CD4-positive, alpha-beta T cell treated with Interferon gamma for 1 hour (primary cell): ENCODE measurements at regions not wholly inside any gene's neighbourhood (a gene's known extent, or its start where the extent isn't known, plus 50 kb on each side); places are given as distances from the start of the nearest gene placed in this dataset.
"Not testable (repeated sequence)": the region's sequence is repeated elsewhere in the genome, so short reads cannot be mapped to it uniquely, and the experiment has no call there.

Experiments used
- DNase-seq: peaks from one replicate; pipeline ENCODE4 v3.0.0-alpha.2; 2020

DNA sequence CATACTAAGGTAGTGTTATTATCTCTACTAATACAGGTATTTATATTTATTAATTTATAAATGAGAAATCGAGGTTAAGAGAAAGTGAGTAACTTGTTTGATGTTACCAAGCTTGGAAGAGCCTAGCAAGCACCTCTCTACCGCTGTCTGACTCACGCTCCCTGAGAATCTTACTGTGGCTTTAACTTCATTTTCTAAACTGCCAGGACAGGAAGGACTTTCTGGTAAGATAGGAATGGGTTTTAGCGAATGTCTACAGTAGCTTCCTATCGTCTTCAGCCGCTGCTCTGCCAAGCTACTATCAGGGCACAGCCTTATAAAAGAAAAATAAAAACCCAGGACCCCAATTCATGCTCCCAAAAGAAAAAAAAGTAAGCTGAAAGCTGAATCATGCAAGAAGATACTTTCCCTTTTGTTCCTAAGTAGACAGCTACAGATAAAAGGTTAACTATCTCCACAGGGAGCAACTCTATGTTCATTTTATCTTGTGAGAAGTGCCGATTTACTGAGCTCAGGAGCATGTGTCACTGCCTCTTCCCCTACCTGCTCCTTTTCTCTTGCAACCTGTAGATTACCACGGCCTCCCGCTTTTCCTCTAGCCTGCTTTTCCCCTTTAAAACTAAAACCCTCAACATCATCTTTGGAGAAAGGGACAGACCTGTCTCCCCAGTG lies 60.2 kb downstream of the THNSL1 start:
- DNase-seq = no peak

DNA sequence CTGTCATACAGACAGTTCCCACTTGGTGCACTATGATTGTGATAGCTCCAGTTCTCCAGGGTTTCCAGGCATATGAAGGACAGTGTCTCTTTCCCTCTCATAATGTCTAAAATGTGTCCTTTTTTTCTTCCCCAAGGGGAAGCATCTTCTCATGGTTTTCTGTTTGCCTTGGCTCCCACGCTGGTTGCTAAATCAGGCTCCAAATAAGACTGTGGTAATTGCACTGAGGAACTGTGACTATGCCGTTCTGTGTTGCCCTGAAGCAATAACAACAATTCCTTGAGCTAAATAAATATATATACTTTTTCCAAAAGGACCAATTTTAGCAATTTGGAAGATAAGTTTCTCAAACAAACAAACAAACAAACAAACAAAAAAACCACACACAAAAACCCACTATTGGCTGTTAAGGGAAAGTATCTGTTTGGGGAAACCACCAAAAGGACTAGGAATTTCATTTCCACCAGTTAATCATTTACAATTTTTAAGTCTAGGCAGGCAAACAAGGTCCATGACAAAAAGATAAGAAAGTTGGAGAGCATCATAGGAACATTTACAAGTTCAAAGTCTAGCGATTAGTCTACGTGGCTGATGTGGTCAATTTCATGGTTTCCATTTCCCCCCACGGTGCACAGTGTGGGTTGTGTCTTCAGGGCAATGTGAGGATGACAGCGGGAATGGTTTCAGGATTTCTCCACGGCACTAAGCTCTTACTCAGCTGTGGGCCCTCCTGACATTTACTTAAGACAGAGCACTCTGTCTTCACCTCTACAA lies 62.4 kb downstream of the THNSL1 start:
- DNase-seq = no peak

DNA sequence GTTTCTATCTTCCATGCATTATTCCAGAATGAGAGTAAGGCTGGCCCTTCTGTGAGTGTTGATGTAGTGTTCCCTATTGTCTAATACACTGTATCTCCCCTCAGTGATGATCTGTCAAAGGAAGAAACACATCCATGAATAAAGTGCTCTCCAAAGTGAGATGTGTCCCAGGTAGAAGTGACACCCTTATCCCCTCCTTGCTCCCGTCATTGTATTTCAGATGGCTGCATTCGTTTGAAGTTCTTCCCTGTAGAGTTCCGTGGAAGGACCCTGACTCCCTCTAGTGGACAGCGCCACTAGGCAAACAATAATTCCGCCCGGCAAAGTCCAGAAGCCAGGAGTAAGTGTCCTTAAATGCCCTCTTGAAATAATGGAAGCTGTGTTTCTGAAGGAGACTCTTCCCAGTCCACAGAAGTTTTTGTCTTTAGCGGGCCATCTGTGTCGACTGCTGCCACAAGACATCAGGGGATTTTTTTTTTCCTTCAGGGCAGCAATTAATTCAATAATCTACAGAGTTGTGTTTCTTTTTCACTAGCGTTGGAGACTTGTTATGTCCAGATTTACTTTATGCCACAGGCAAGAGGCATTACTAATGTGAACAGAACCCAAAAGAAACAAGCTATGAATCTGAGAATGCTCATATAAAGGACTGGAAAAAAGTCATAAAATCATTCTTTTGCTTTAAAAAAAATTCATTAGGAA lies 64.6 kb downstream of the THNSL1 start:
- DNase-seq = peak; percentile 30

DNA sequence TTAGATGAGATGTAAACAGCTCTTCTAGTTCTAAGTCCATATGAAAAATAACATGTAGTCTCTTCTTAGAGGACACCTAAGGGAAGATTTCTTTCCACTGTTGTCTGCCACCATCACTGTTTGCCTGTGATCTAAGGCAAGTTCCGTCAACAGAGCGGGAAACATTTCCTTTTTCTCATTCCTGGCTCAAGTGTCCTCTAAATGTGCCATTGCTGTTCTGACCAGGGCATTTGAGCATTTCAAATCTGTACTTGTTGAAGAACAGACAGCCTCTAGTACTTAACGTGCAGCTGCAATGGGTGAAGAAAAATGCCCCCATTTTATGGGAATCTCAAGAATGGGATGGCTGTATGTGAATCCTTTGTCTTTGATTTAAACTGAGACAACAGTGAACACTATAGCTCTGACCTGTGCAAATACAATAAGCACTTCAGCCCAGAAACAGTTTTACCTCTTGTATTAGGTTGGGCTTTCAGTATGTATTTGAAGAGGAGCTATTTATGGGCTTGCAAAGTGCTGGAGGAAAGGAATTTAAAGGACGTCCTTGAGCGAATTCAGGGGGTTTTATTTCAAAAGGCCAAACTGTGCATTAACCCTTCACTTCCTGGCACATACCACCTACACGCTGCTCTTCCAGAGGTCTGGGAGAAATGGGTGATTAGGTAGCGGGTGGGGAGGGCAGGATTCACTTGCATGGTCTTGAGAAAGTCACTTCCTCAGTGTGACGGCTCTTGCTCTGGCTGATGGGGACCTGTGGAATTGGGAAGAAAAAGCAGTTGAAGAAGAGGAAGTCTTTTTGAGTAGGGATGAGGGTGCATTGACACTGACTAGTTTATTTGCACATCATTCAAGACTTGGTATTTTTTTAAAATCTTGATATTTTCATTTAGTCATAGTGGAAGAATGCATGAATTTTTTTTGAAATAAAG lies 66.1 kb downstream of the THNSL1 start:
- DNase-seq = no peak

DNA sequence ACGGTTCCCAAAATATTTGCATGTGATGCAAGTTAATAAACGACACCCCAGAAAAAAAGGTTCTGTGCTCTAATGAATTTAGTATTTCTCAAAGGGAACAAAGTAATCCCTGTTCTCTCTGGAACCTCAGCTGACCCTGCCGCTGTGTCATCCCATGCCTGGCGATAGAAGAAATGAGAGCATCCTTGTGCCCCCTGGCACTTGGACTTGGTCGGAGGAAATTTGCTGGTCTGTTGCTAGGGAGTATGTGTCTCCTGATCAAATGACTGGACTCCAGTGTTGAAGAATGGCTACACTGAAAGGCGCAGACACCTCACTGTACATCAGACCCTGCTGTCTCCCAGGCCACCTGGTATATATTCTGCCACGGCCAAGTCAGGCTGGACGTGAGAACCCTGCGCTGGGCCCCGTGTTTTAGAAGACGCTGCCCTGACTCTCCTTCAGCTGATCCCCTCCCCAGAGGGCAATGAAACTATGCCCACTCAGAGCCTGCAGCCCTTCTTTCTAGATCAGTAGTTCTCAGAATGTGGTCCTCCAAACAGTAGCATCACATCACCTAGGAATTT lies 67.2 kb downstream of the THNSL1 start:
- DNase-seq = no peak

DNA sequence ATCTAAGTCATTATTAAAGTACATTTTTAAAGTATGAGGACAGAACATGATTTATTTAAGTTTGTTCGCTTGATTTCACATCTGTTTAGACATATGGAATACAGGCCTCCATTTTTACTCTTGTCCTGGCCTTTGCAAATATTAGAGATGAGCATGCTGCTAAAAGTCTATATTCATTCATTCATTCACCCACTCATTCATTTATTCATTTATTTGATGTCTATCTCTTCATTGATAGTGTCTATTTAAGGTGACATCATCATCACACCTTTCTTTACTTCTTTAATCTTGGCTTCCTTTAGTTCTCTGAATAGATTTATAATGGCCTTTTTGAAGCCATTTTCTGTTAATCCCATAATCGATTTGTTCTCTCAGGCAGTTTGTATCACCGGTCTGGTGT lies 68.0 kb downstream of the THNSL1 start:
- no peak for DNase-seq

DNA sequence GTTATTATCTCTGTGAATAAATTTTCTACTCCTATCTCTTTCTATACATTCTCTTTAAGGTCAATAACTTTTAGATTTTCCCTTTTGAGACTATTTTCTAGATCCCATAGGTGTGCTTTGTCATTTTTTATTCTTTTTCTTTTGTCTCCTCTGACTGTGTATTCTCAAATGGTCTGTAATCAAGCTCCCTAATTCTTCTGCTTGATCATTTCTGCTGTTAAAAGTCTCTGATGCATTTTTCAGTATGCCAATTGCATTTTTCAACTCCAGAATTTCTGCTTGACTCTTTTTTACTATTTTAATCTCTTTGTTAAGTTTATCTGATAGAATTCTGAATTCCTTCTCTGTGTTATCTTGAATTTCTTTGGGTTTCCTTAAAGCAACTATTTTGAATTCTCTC lies 78.2 kb downstream of the THNSL1 start:
- no peak for DNase-seq

DNA sequence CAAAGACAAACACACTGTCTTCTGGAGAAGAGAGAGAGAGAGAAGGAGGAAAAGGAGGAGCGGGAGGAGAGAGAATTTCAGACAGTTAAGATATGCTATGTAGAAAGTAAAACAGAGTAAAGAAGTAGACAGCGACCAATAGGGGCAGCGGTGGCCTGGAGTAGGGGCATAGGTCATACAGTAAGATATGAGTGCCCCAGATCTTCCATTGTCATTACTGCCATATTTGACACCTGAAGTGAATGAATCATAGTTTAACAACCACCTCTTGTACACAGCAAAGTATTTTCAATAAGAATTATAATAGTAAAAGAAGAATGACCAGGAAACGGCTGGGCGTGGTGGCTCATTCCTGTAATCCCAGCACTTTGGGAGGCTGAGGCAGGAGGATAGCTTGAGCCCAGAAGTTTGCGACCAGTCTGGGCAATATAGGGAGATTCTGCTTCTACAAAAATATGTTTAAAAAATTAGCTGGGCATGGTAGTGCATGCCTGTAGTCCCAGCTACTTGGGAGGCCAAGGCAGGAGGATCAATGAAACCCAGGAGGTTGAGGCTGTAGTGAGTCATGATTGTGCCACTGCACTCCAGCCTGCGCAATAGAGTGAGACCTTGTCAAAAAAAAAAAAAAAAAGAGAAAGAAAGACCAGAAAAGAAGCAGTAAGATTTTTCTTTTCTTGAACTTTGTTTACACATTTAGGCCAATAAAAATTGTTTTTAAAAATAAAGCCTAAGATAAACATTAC lies 77.0 kb upstream of the GPR158 start:
- DNase-seq = no peak

DNA sequence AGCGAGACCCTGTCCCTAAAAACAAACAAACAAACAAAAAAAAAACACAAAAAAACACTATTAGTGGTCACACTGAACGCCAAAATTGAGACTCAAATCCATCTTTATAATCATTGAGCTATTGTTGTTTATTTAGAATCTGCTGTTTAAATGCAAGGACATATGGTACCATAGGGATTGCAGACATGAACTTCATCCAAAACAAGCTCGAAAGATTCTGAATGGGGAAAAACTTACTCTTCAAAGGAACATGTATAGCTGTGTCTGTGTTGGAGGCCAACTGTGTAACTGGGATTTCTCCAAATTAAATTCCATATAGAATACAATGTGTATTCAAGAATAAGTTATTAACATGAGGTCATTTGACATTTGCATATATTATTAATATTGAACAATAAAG lies 74.7 kb upstream of the GPR158 start:
- no peak for DNase-seq

DNA sequence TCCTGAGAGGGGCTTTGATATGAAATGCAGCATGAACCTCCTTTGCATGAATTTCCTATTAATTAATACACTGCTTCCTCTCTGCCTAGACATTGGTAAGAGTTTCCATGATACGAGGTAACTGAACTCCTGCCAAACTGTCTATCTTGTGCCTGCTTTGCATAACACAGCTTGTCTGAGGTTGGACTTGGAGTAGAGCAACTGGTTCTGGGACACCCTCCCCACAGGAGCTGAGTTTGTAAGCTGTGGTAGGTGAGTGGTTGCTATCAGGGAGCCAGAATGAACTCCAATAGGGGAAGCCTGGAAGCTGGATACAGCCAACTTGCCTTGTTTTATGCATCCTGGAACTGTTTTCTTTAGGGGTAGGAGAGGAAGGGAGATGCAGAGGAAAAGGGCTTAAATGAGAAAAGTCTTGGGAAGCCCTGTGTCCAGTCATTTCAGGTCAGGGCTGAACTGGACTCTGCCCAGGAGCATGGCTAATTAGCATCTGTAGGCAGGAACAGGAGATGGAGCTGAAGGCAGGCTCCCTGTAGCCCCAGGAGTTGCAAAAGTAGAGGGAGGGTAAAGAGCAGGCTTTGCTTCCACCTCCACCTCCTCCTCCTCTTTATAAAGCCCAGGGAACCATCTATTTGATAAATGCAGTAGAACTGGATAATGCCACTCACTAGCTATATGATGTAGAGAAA lies 73.2 kb upstream of the GPR158 start:
- no peak for DNase-seq

DNA sequence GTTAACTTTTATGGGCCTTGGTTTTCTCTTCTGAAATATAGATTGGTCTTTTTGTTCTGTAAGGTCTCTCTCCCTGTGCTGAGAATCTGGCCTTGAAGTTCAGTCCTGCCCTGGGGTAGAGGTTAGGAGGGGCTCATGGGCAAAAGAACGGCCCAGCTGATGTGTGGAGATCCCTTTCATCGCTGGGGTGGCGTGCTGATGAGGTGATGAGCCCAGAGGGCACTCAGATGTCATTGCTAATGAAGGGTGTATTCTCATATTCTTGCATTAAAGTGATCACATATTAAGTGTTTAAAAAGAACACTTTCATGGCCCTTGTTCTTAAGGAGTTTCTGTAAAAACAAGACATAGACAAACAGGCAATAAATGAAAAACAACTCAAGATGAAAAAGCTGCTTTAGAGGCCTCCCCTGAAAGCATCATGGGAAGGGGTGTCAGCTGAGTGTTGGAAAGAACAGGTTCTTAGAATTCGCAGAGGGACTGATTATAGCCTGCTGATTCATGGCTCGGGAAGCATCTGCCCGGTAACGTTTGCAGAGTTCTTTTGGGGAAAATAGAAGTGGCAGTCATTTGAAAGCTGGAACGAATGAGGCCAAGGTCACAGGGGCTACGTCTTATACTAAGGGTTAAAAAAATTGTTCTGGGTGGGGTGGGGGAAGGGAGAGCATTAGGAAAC lies 72.5 kb upstream of the GPR158 start:
- no peak for DNase-seq

DNA sequence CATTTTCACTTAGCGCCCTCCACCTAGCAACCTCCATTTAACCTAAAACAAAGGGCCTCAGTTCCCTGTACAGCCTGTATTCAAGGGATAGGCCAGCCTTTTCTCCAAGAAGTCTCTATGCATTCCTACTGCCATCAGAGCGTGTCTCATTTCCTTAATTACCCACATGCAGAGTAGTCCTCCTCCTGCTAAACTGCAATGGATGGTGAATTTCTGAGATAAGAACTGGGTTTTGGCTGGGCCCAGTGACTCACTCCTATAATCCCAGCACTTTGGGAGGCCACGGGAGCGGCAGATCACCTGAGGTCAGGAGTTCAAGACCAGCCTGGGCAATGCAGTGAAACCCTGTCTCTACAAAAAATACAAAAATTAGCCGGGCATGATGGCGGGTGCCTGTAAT lies 71.1 kb upstream of the GPR158 start:
- DNase-seq = no peak

DNA sequence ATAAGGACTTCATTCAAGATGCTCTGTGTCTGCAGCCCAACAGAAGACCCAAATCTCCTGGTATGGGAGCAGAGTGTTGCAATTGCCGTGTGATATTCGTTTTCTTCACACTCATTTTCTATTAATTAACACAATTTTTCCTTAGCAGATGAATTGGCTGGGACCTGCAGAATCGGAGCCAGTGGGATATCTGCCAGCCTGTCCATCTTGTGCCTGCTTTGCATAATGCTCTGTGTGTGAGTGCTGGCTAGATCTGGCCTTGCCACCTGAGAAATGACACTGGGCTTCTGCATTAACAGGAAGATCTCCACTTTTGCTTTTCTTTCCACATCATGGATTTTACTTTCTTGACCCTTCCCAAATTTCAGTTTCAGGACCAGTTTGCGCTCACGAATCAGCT lies 70.4 kb upstream of the GPR158 start:
- DNase-seq = no peak

DNA sequence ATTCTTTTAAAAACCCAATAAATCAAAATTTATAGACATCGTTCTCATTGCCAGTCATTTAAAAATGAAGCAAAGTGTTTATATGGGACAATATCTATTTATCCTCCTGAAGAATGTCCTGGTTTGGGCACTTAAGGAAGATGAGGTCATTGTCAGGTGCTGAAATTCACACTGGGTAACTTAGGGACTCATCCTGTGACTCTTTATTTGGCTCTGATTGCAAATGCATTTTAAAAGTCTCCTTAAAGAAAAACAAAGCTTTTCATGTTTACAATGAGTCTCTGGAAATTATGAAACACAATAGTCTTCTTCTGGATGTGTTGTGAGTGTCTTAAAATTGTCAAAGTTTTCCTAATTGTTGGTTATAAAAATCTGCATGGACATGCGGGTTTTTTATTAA lies 69.5 kb upstream of the GPR158 start:
- no peak for DNase-seq

DNA sequence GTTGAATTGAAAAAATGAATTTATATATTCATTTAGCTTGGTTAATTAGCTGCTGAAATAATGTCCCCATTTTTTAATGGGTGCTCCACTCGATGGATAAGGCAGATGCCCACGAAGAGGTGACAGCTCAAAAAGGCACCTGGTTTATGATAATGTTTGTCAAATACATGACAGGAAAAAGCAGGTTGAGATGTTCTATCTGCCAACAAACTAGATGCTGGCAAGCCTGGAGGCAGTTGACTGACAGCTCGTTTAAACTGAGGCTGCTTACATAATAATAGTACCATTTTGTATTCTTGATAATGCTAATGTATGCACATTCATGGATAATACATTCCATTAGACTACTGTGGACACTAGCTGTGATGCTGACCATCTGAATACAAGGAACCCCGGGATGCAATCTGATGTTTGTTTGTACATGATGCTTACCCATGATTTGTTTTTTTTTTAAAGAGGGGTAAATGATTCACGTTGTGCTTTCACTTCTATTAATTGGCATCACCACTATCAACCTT lies 69.0 kb upstream of the GPR158 start:
- DNase-seq = no peak

DNA sequence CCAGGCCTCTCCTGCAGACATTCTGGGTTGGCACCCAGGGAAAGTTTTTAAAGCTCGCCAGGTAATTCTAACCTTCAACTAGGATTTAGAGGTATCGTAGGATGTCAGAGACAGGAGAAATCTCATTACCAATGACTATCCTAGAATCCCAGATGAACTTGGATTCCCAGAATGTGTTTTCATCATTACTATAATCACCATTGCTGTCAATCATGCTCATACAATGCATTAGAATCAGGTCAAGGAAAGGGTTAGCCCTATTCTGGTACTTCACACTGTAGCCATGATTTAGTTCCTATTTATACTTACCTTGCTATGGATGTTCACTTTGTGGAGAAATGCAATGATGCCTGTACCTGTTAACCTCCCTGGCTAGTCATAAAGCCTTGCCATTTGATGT lies 67.0 kb upstream of the GPR158 start:
- no peak for DNase-seq

DNA sequence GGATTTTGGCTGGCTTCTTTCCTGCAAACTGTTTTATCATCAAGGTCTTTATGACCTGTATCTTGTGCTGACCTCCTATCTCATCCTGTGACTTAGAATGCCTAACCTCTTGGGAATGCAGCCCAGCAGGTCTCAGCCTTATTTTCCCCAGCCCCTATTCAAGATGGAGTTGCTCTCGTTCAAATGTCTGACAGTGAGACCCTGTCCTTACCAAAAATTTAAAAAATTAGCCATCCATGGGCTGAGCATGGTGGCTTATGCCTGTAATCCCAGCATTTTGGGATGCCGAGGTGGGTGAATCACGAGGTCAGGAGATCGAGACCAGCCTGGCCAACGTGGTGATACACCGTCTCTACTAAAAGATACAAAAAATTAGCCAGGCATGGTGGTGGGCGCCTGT lies 64.9 kb upstream of the GPR158 start:
- DNase-seq = not testable (repeated sequence)

DNA sequence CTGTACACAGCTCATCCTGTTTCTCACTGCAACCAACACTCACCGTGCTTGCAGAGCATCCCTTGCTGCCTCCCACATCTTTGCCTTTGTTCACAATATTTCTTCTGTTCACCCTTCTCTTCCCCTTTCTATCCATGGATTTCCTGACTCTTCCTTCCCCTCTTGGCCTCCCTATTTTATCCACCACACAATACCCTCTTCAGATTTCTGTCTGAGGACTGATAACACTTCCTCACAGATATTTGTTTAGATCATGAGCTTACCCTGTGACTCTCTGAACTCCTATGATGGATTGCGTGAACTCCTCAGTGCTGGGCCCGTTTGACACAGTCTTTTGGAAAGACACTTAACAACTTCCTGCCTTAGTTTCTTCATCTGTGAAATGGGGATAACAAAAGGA lies 62.8 kb upstream of the GPR158 start:
- no peak for DNase-seq

DNA sequence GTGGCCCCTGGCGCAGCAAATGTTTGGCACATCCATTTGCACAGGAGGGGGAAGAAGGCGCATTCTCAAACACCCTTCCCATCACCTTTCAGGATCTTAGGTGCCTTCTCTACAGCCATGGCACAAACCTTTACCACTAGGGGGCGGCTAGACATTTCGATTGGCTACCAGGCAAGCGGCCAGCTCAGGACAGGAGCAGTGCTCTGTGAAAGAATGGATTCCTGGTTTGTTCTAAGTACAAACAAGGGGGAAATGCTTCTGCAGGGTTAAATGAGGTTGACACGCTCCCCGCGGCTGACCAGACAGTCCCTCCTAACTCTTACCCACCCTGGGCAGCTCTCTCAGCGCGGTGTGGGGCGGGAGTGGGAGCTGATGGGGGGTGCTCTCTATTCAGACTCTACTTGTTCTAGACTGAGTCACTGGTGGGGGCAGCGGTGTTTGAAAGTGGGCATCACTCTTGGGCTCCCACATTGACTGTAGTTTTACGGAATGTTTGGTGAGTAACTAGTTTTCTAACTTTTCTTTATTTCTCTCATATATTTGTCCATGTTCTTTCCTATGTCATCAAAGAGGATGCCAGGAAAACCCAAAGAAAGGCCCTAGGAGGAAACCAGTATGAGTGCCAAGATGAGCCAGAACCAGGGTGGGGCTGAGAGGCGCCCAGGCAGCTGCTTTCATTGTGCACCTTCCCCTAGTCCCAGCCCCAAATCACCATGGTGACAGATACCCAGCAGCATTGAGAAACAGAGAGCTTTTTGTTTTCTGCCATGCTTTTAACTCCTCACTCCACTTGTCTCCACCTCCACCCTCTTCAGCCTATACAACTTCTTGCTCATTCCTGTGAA lies 61.4 kb upstream of the GPR158 start:
- no peak for DNase-seq

DNA sequence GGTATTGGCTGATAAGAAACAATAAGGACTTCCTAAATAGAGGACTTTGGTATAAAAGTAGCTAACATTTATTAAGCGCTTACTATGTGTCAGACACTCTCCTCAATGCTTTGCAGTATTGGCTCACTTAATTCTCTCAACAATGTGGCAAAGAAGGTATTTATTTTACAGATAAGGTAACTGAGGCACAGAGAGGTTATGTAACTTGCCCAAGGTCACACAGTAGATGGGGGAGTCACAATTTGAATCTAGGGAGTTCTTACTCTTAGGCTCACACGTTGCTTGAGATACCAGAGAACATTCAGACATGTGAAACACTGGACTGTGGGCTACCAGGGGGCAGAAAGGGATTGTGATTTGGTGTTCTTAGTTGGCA lies 60.8 kb upstream of the GPR158 start:
- no peak for DNase-seq
